Retinal pigment epithelial cell (primary cell): ENCODE measurements at regions not wholly inside any gene's neighbourhood (a gene's known extent, or its start where the extent isn't known, plus 50 kb on each side); places are given as distances from the start of the nearest gene placed in this dataset.
"Not testable (repeated sequence)": the region's sequence is repeated elsewhere in the genome, so short reads cannot be mapped to it uniquely, and the experiment has no call there.

Experiments
- DNase-seq: peaks from one replicate; pipeline ENCODE4 v3.0.0-alpha.2; 2010; ENCODE audit warnings: low read depth
- H3K4me3 ChIP-seq: 2 replicates; pipeline ENCODE4 v1.5.1; 2011; ENCODE audit warnings: mild to moderate bottlenecking, low read length, control low read depth, moderate library complexity
- TF ChIP-seq, protein P1 (sequence below): conservative IDR thresholded peaks from 2 replicates; pipeline ENCODE4 v1.5.1; 2011; ENCODE audit warnings: low read depth, low read length, control low read depth, inconsistent platforms

DNA sequence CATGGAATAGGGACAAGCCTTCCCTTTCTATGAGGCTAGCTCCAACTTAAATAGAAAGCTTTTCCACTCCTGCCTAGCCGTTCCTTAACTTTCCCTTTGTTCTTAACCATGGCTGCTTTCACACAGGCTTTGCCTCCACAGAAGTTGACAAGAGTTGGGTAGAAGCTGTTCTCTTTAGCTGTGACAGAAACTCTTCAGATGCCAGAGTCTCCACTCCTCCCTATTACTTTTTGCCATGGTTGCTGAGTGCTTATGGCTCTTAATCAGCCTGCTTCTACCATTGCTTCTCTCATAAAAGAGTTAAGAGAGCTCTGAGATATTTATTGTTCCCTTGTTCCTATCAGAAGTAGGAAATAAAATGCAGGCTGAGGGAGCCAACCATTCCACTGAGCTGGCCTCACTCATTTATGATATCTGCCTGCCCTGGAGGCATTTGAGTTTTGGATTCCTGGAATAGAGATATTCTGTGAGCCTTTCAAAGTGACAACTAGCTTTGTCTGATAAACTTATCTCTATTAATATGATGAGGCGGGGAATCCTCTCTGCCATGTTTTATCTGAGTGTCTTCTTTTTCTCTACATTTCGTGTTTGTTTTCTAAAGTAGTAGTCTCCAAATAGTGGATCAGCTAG lies 162.6 kb downstream of the DMAC1 start:
- DNase-seq: no peak
- no peak overlapping the region for H3K4me3 ChIP-seq
- TF ChIP-seq, protein P1, sequence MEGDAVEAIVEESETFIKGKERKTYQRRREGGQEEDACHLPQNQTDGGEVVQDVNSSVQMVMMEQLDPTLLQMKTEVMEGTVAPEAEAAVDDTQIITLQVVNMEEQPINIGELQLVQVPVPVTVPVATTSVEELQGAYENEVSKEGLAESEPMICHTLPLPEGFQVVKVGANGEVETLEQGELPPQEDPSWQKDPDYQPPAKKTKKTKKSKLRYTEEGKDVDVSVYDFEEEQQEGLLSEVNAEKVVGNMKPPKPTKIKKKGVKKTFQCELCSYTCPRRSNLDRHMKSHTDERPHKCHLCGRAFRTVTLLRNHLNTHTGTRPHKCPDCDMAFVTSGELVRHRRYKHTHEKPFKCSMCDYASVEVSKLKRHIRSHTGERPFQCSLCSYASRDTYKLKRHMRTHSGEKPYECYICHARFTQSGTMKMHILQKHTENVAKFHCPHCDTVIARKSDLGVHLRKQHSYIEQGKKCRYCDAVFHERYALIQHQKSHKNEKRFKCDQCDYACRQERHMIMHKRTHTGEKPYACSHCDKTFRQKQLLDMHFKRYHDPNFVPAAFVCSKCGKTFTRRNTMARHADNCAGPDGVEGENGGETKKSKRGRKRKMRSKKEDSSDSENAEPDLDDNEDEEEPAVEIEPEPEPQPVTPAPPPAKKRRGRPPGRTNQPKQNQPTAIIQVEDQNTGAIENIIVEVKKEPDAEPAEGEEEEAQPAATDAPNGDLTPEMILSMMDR: no peak

DNA sequence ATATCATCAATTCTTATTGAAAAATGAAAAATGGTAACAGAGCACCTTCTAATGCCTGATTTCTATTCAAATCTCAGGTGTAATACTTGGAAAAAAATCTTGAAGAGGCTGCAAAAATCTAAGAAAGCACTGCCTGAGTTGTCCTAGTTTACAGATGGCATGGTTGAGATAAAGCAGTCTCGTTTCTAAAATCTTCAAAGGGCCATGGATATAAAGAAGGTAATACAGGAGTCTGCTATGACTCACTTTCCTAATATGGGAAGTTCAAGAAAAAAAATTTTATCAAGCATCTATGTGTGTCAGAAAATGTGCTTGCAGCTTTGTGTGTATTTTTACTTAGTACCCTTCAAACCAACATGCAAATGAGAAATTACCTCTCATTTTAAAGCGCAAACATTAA lies 163.3 kb downstream of the DMAC1 start:
- no peak overlapping the region for H3K4me3 ChIP-seq
- TF ChIP-seq, protein P1: no peak
- DNase-seq: no peak

DNA sequence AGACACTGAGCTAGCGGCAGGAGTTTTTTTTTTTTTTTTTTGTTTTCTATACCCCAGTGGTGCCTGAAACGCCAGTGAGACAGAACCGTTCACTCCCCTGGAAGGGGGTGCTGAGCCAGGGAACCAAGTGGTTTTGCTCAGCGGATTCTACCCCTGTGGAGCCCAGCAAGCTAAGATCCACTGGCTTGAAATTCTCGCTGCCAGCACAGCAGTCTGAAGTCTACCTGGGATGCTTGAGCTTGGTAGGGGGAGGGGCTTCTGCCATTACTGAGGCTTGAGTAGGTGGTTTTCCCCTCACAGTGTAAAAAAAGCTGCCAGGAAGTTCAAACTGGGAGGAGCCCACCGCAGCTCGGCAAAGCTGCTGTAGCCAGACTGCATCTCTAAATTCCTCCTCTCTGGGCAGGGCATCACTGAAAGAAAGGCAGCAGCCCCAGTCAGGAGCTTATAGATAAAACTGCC lies 173.0 kb downstream of the DMAC1 start:
- H3K4me3 ChIP-seq, DNase-seq: not testable (repeated sequence)

DNA sequence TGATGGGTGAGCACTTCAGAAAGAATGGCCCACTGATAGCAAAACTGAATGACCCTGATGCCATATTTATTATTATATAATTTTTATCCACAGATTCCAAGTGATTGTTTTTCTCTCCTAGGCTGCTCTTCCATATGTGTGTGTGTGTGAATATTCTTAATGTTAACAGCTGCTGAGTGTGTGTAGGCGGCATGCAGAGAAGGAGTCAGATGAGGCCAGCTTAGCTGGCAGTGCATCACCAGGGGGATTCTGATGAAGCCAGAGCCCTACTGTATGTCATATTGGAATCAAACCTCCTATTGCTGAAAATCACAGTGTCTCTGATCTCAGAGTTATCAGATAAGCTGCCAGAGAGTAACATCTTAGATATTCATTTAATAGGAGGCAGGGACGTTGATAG lies 177.1 kb downstream of the DMAC1 start:
- no peak for DNase-seq
- TF ChIP-seq, protein P1: no peak
- H3K4me3 ChIP-seq: no peak overlapping the region

DNA sequence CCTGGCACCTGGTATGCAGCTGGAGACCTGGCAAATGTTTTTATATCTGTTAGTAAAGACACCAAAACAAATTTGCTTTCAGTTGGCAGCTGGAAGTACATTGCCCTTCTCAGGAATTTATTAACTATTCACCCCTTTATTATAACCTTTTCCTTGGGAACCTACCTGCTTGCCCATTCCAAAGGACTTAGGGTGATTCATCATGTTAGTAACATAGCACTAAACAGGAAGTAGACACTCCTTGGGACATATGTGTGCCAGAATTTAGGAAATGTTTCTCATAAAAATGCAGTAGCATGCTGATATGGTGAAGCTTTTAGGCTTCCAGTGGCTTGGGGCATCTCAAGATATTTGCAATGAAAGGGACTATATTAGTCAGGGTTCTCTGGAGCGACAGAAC lies 184.2 kb downstream of the DMAC1 start:
- TF ChIP-seq, protein P1: no peak
- no peak for DNase-seq
- H3K4me3 ChIP-seq: no peak overlapping the region

DNA sequence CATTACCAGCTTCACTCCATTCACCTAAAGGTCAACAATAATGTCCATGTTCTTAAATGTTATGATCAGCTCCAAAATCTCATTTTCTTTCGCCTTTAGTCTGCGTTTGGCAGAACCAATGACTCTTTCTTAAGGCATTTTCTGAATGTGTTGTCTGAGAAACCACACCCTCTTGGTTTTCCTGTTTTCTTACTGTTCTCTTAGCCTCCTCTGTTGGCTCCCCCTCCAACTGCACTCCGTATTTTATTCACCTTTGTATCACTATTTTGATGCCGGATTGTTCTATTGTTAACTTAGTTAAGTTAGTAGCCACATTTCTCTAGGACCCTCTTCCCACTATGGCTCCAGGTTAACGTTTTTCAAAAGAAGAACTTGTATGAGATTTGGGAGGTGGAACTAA lies 185.6 kb downstream of the DMAC1 start:
- H3K4me3 ChIP-seq: no peak overlapping the region
- DNase-seq: no peak
- TF ChIP-seq, protein P1: no peak

DNA sequence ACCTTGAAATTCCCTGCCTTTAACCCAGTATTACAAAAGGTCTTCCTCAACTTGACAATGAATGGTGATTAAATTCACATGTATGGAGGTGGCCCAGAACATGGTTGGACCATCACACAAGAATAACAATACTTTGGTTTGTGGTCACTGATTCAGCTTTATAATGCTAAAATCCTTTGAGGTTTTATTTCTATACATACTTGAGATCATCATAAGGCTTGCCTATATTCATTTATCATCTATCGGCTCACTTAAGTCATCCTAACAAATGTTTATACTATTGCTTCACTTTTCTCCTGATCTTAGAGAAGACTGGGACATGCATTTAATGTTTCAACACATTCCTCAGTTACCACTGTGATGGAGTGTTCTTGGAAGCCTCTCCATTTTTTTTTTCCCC lies 191.3 kb downstream of the DMAC1 start:
- TF ChIP-seq, protein P1: no peak
- H3K4me3 ChIP-seq: no peak overlapping the region
- DNase-seq: no peak
